ENCODE measurements at regions not wholly inside any gene's neighbourhood (a gene's known extent, or its start where the extent isn't known, plus 50 kb on each side); places are given as distances from the start of the nearest gene placed in this dataset.

DNA sequence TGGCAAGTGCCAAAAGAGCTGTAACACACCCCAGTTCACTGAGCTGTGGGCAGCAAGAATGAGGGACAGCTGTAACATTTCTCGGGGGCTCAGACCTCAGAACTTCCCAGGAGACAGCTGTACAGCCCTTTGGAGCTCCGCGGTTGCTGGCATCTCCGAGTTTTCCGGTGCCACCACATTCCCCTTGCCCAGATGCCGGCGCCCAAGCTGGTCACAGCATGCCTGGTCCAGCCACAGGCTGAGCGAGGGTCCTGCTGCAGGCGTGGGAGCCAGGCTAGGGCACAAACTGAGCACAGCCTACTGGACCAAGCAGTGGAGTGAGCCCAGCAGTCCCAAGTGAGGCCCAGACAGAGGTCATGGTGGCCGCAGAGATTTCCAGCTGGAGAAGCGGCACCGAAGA, 797.7 kb upstream of the EDIL3 start:
- H3K23ac ChIP-seq (ENCODE audit: insufficient read length, low read depth, low read length), result no peak overlapping the region
- peak overlapping the region; percentile 45 for H2AFZ ChIP-seq (ENCODE audit: low read length)
- H4K8ac ChIP-seq (replicated peaks; ENCODE audit: insufficient read length, low read depth, low read length), result no peak overlapping the region
- no peaks in the 10 kb centered on the region for H3K4me1 ChIP-seq (ENCODE audit: insufficient read depth, low read length)
- H3K9me3 ChIP-seq (ENCODE audit: control insufficient read depth, low read depth, low read length), result no peaks in the 10 kb centered on the region
- no peak overlapping the region for H3K4ac ChIP-seq (ENCODE audit: low read depth, low read length)
- H2BK20ac ChIP-seq (ENCODE audit: low read depth, low read length, poor library complexity, severe bottlenecking), result no peak overlapping the region
- H3K4me3 Mint-ChIP-seq, result no peak overlapping the region
- WGBS (ENCODE audit: extremely low coverage, insufficient read length, low lambda C conversion rate), result no CpG with 5 or more reads among the region's 12 CpGs
- H4K91ac ChIP-seq (ENCODE audit: insufficient read length, low read depth, low read length), result no peak overlapping the region
- H3K36me3 Mint-ChIP-seq (ENCODE audit: insufficient read depth in 1 of 3, low read depth in 3 of 3), result no peaks in the 10 kb centered on the region
- H3K56ac ChIP-seq (ENCODE audit: insufficient read length, low read depth, low read length), result no peak overlapping the region
- TF ChIP-seq, protein P1, sequence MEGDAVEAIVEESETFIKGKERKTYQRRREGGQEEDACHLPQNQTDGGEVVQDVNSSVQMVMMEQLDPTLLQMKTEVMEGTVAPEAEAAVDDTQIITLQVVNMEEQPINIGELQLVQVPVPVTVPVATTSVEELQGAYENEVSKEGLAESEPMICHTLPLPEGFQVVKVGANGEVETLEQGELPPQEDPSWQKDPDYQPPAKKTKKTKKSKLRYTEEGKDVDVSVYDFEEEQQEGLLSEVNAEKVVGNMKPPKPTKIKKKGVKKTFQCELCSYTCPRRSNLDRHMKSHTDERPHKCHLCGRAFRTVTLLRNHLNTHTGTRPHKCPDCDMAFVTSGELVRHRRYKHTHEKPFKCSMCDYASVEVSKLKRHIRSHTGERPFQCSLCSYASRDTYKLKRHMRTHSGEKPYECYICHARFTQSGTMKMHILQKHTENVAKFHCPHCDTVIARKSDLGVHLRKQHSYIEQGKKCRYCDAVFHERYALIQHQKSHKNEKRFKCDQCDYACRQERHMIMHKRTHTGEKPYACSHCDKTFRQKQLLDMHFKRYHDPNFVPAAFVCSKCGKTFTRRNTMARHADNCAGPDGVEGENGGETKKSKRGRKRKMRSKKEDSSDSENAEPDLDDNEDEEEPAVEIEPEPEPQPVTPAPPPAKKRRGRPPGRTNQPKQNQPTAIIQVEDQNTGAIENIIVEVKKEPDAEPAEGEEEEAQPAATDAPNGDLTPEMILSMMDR (conservative IDR thresholded peaks at IDR 0.05), result no peak
- no peaks in the 10 kb centered on the region for H3K23me2 ChIP-seq (ENCODE audit: insufficient read length, low read depth, low read length, poor library complexity, severe bottlenecking)
- peak overlapping the region in 1 of 3 experiments; percentile 39; a peak in 1 of 7 replicates for H3K27ac Mint-ChIP-seq
- no peak overlapping the region for H2AK5ac ChIP-seq (ENCODE audit: insufficient read length, low read length)
- no peaks in the 10 kb centered on the region for H3K27me3 Mint-ChIP-seq (ENCODE audit: low read depth)
- no peak overlapping the region for H3K4me2 ChIP-seq (ENCODE audit: insufficient read depth, insufficient read length, low read length)
- H2BK15ac ChIP-seq (ENCODE audit: low read depth, low read length), result no peak overlapping the region
- no peaks in the 10 kb centered on the region for H3K79me2 ChIP-seq (ENCODE audit: insufficient read depth, low read length)
- H2BK5ac ChIP-seq (ENCODE audit: insufficient read length, low read length), result no peak overlapping the region
- H3K4me1 Mint-ChIP-seq, result 0 out of 4 replicates have a peak, but pooled peaks cover 0 to 2% of the 10 kb centered on the region in 2 experiments
- H3K14ac ChIP-seq (ENCODE audit: insufficient read depth, low read length), result no peak overlapping the region
- no peak overlapping the region for H2BK12ac ChIP-seq (ENCODE audit: insufficient read length, low read depth, low read length)
- peak overlapping the region; percentile 20 for H3K18ac ChIP-seq (ENCODE audit: insufficient read length, low read depth, low read length)
- no peak overlapping the region for H3K9ac ChIP-seq (ENCODE audit: extremely low read depth, insufficient read length, low read length)
- H3K27me3 ChIP-seq (ENCODE audit: insufficient read depth, low read length), result no peaks in the 10 kb centered on the region
- H3K9me3 Mint-ChIP-seq, result no peaks in the 10 kb centered on the region
- H3K79me1 ChIP-seq (ENCODE audit: insufficient read depth, low read depth, low read length, poor library complexity, severe bottlenecking), result no peaks in the 10 kb centered on the region
- H4K5ac ChIP-seq (ENCODE audit: insufficient read length, low read depth, low read length), result no peak overlapping the region
- H2BK120ac ChIP-seq (ENCODE audit: low read depth, low read length, poor library complexity, severe bottlenecking), result no peak overlapping the region
- no peaks in the 10 kb centered on the region for H4K20me1 ChIP-seq (ENCODE audit: control insufficient read depth, insufficient read depth, insufficient read length)
- no peak overlapping the region for H3T11ph ChIP-seq (ENCODE audit: low read length)
- H3K27ac ChIP-seq (ENCODE audit: insufficient read length, low read depth, low read length), result no peak overlapping the region
- no peak for DNase-seq

Measured in H9 (cell line).